HCT116 (cell line): ENCODE measurements at regions not wholly inside any gene's neighbourhood (a gene's known extent, or its start where the extent isn't known, plus 50 kb on each side); places are given as distances from the start of the nearest gene placed in this dataset.

Source experiments
- ATAC-seq: fragments of 200-7000 bp; cut with Tn5 transposase; 2 replicates; pipeline ENCODE4 v1.9.1; 2020; ENCODE audit warnings: mild to moderate bottlenecking, moderate library complexity
- BruUV-seq: library from RNA; stranded (reverse); fragments of 400-500 nt; replicated peaks from 2 replicates; lab custom pipeline; 2021; lab: Mats Ljungman, UMichigan
- CTCF ChIA-PET: fragments of 300-600 bp; sonication (Branson Sonifier 250); formaldehyde crosslinking; loops from one replicate; lab custom pipeline; 2021; ENCODE audit warnings: antibody characterized with exemption; lab: Charles Lee
- POLR2A ChIA-PET: fragments of 300-600, 350-600 bp; sonication (Branson Sonifier 250); formaldehyde crosslinking; loops from one replicate; lab custom pipeline; 2021; ENCODE audit warnings: antibody characterized with exemption; lab: Charles Lee
- RAD21 ChIA-PET, 2 experiments: fragments of 300-600 bp; sonication (Branson Sonifier 250); formaldehyde crosslinking; loops; one replicate each; lab custom pipeline; 2023; ENCODE audit warnings: low total read pairs in 2 of 2; ENCODE audit not compliant: uncharacterized antibody in 2 of 2, unreplicated experiment in 2 of 2, low non-redundant PET in 1 of 2; lab: Charles Lee
- DNase-seq: peaks from one replicate; pipeline ENCODE4 v3.0.0-alpha.2; 2010; ENCODE audit warnings: low read depth, low spot score
- H2AFZ ChIP-seq: fragments of 200-600 bp; shearing (Covaris generic), sonication (generic); 2 replicates; pipeline ENCODE4 v1.6.1; 2017; ENCODE audit warnings: low read depth, mixed run types, mixed read lengths, antibody characterized with exemption, low read length; ENCODE audit not compliant: poor library complexity, severe bottlenecking
- H3K27ac ChIP-seq: 2 replicates; pipeline ENCODE4 v1.5.1; 2012; ENCODE audit warnings: low read depth, low read length
- H3K27me3 ChIP-seq: fragments of 200-600 bp; sonication (generic); 2 replicates; pipeline ENCODE4 v1.6.1; 2016; ENCODE audit warnings: mixed run types, low read length, mixed read lengths; ENCODE audit not compliant: insufficient read depth
- H3K36me3 ChIP-seq, 2 experiments: fragments of 200-500 bp in 1 of 2; fragments of 200-600 bp in 1 of 2; sonication (Bioruptor generic) in 1 of 2; sonication (generic) in 1 of 2; 2 replicates each; pipeline versions ENCODE4 v1.5.1 to v1.6.1; 2014 to 2016; ENCODE audit warnings: low read length in 2 of 2, inconsistent platforms in 1 of 2, mixed read lengths in 1 of 2, mixed run types in 1 of 2; ENCODE audit not compliant: insufficient read depth in 2 of 2, control insufficient read depth in 1 of 2
- H3K4me1 ChIP-seq, 2 experiments: fragments of 200-600 bp in 1 of 2; sonication (generic) in 1 of 2; 2 replicates each; pipeline versions ENCODE4 v1.5.1 to v1.6.1; 2012 to 2017; ENCODE audit warnings: low read length in 2 of 2, inconsistent platforms in 1 of 2, mild to moderate bottlenecking in 1 of 2, mixed read lengths in 1 of 2, mixed run types in 1 of 2, moderate library complexity in 1 of 2; ENCODE audit not compliant: insufficient read depth in 2 of 2, control insufficient read depth in 1 of 2
- H3K4me2 ChIP-seq: fragments of 200-600 bp; sonication (generic); 2 replicates; pipeline ENCODE4 v1.6.1; 2017; ENCODE audit warnings: mixed run types, low read length, mixed read lengths
- H3K4me3 ChIP-seq, 2 experiments: fragments of 200-600 bp in 1 of 2; sonication (generic) in 1 of 2; replicated peaks in 1 of 2; 2 replicates each; pipeline ENCODE4 v1.5.1; 2011 to 2016; ENCODE audit warnings: low read length in 2 of 2, control low read depth in 1 of 2, low read depth in 1 of 2, mild to moderate bottlenecking in 1 of 2, mixed read lengths in 1 of 2, mixed run types in 1 of 2
- H3K79me2 ChIP-seq: fragments of 200-600 bp; sonication (generic); 2 replicates; pipeline ENCODE4 v1.6.1; 2017; ENCODE audit warnings: mild to moderate bottlenecking, mixed run types, low read length, moderate library complexity, mixed read lengths; ENCODE audit not compliant: insufficient read depth
- H3K9ac ChIP-seq: fragments of 200-600 bp; sonication (generic); 2 replicates; pipeline ENCODE4 v1.6.1; 2016; ENCODE audit warnings: low read length, mixed read lengths
- H3K9me2 ChIP-seq: fragments of 200-600 bp; sonication (generic), shearing (Covaris generic); 2 replicates; pipeline ENCODE4 v1.6.1; 2017; ENCODE audit warnings: mixed run types, mild to moderate bottlenecking, moderate library complexity; ENCODE audit not compliant: insufficient read depth
- H3K9me3 ChIP-seq, 2 experiments: fragments of 200-500 bp in 1 of 2; fragments of 200-600 bp in 1 of 2; sonication (Bioruptor generic) in 1 of 2; sonication (generic) in 1 of 2; 2 replicates each; pipeline ENCODE4 v1.6.1; 2014 to 2017; ENCODE audit warnings: low read length in 2 of 2, mixed read lengths in 2 of 2, inconsistent platforms in 1 of 2, low read depth in 1 of 2, mild to moderate bottlenecking in 1 of 2, mixed run types in 1 of 2, moderate library complexity in 1 of 2; ENCODE audit not compliant: control insufficient read depth in 1 of 2, insufficient read depth in 1 of 2
- H4K20me1 ChIP-seq: fragments of 200-600 bp; sonication (generic), shearing (Covaris generic); 2 replicates; pipeline ENCODE4 v1.6.1; 2017; ENCODE audit warnings: mixed run types, mild to moderate bottlenecking, moderate library complexity; ENCODE audit not compliant: insufficient read depth
- CBX3 ChIP-seq: IDR thresholded peaks from 2 replicates; pipeline ENCODE4 v1.6.1; 2012; ENCODE audit warnings: low read depth
- CEBPB ChIP-seq: IDR thresholded peaks from 2 replicates; pipeline ENCODE4 v1.6.1; 2012; ENCODE audit warnings: low read depth
- CTCF ChIP-seq, 3 experiments: fragments of 200-600 bp in 1 of 3; sonication (generic) in 1 of 3; IDR thresholded peaks in 2 of 3; conservative IDR thresholded peaks in 1 of 3; 2 replicates each; pipeline ENCODE4 v1.5.1; 2012 to 2017; ENCODE audit warnings: low read depth in 2 of 3, low read length in 2 of 3, antibody characterized with exemption in 1 of 3, borderline replicate concordance in 1 of 3, control low read depth in 1 of 3, mild to moderate bottlenecking in 1 of 3, mixed read lengths in 1 of 3, mixed run types in 1 of 3, moderate library complexity in 1 of 3; ENCODE audit not compliant: insufficient read depth in 1 of 3
- EGR1 ChIP-seq: IDR thresholded peaks from 2 replicates; pipeline ENCODE4 v1.6.1; 2012; ENCODE audit warnings: low read depth
- ELF1 ChIP-seq: IDR thresholded peaks from 2 replicates; pipeline ENCODE4 v1.6.1; 2012; ENCODE audit warnings: low read depth, borderline replicate concordance
- EZH2 ChIP-seq: fragments of 200-600 bp; sonication (generic); IDR thresholded peaks from 2 replicates; pipeline ENCODE4 v1.6.1; 2017; ENCODE audit warnings: antibody characterized with exemption, mixed run types
- EZH2phosphoT487 ChIP-seq: fragments of 200-600 bp; IDR thresholded peaks from 2 replicates; pipeline ENCODE4 v1.6.1; 2018; ENCODE audit warnings: antibody characterized with exemption, borderline replicate concordance
- FOSL1 ChIP-seq: IDR thresholded peaks from 2 replicates; pipeline ENCODE4 v1.6.1; 2012; ENCODE audit warnings: low read depth
- JUND ChIP-seq: IDR thresholded peaks from 2 replicates; pipeline ENCODE4 v1.6.1; 2012
- MAX ChIP-seq: IDR thresholded peaks from 2 replicates; pipeline ENCODE4 v1.6.1; 2012
- POLR2AphosphoS5 ChIP-seq: IDR thresholded peaks from 2 replicates; pipeline ENCODE4 v1.6.1; 2011; ENCODE audit warnings: mild to moderate bottlenecking, low read depth, low read length, moderate library complexity
- RAD21 ChIP-seq: IDR thresholded peaks from 2 replicates; pipeline ENCODE4 v1.6.1; 2012; ENCODE audit warnings: low read depth, mild to moderate bottlenecking
- REST ChIP-seq: IDR thresholded peaks from 2 replicates; pipeline ENCODE4 v1.6.1; 2012; ENCODE audit warnings: low read depth
- SIN3A ChIP-seq: IDR thresholded peaks from 2 replicates; pipeline ENCODE4 v1.6.1; 2012; ENCODE audit warnings: low read depth
- SP1 ChIP-seq: IDR thresholded peaks from 2 replicates; pipeline ENCODE4 v1.6.1; 2012; ENCODE audit warnings: low read depth
- TCF7L2 ChIP-seq: IDR thresholded peaks from 2 replicates; pipeline ENCODE4 v1.7.0; 2011; ENCODE audit warnings: borderline replicate concordance, inconsistent platforms; ENCODE audit not compliant: insufficient read depth, insufficient read length; ENCODE audit errors: extremely low read depth
- YY1 ChIP-seq: IDR thresholded peaks from 2 replicates; pipeline ENCODE4 v1.6.1; 2011; ENCODE audit warnings: low read length, low read depth, moderate library complexity, mild to moderate bottlenecking; ENCODE audit not compliant: insufficient replicate concordance; ENCODE audit errors: extremely low read depth
- ZBTB33 ChIP-seq: IDR thresholded peaks from 2 replicates; pipeline ENCODE4 v1.6.1; 2011; ENCODE audit warnings: mild to moderate bottlenecking, low read length, moderate library complexity; ENCODE audit not compliant: insufficient replicate concordance; ENCODE audit errors: extremely low read depth
- ZFX ChIP-seq: fragments of 450-650 bp; IDR thresholded peaks from 2 replicates; pipeline ENCODE4 v1.6.1; 2017
- intact Hi-C: fragments of 100-400 bp; cut with micrococcal nuclease; formaldehyde crosslinking; loops from 2 replicates; pipeline ENCODE4 v1.10.0; 2022

- ATAC-seq: no peak
- Histone ChIP-seq H3K4me1 (no peaks in the 10 kb centered on the region; a peak in 1 of 4 replicates), H3K9me2 (no peaks in the 10 kb centered on the region), H3K27ac (no peak overlapping the region), H3K4me3 (no peak overlapping the region), H3K9ac (no peak overlapping the region), H3K79me2 (no peaks in the 10 kb centered on the region), H4K20me1 (no peaks in the 10 kb centered on the region), H3K36me3 (no peaks in the 10 kb centered on the region), H3K4me2 (no peak overlapping the region), H2AFZ (no peak overlapping the region), H3K9me3 (no peaks in the 10 kb centered on the region), H3K27me3 (peaks cover 12% of the 10 kb centered on the region)
- TF ChIP-seq CTCF (IDR thresholded peaks at IDR 0.05 in 2 of 3, conservative IDR thresholded peaks at IDR 0.05 in 1 of 3; ENCODE audit: borderline replicate concordance in 1 of 3, insufficient read depth in 1 of 3, low read depth in 2 of 3, low read length in 2 of 3) (no peak), ELF1 (no peak), ZBTB33 (no peak), SP1 (no peak), EGR1 (no peak), RAD21 (no peak), YY1 (no peak), FOSL1 (no peak), SIN3A (no peak), MAX (no peak), POLR2AphosphoS5 (no peak), EZH2 (no peak), JUND (no peak), ZFX (no peak), CBX3 (no peak), REST (no peak), EZH2phosphoT487 (no peak), TCF7L2 (no peak), CEBPB (no peak)
- ChIA-PET POLR2A (no interaction called here), RAD21 (no interaction called here), CTCF (no interaction called here)
- DNase-seq: no peak
- intact Hi-C loops: no loop called here
- no TSS peak for BruUV-seq
Observed at GRCh38 chr16:47907109-47907508, 248.7 kb downstream of the ABCC12 start.
